PC-9 (cell line): ENCODE measurements at regions not wholly inside any gene's neighbourhood (a gene's known extent, or its start where the extent isn't known, plus 50 kb on each side); places are given as distances from the start of the nearest gene placed in this dataset.

Experiments used
- BruUV-seq: library from RNA; stranded (reverse); fragments of 400-500 nt; replicated peaks from 2 replicates; lab custom pipeline; 2021; lab: Mats Ljungman, UMichigan
- CTCF ChIA-PET: fragments of 300-600 bp; sonication (Branson Sonifier 250); formaldehyde crosslinking; loops from one replicate; lab custom pipeline; 2022; ENCODE audit warnings: antibody characterized with exemption; lab: Charles Lee
- POLR2A ChIA-PET: fragments of 300-600 bp; sonication (Branson Sonifier 250); formaldehyde crosslinking; loops from one replicate; lab custom pipeline; 2022; ENCODE audit warnings: antibody characterized with exemption; ENCODE audit not compliant: unreplicated experiment; lab: Charles Lee
- DNase-seq, 2 experiments: peaks; one replicate each; pipeline versions ENCODE4 v3.0.0 to v3.0.0-alpha.2; 2015 to 2022; ENCODE audit warnings: mixed read lengths in 1 of 2
- H2AFZ ChIP-seq: fragments of 200-600 bp; sonication (generic); 2 replicates; pipeline ENCODE4 v1.8.1; 2017; ENCODE audit warnings: antibody characterized with exemption
- H3F3A ChIP-seq: fragments of 200-600 bp; sonication (generic); 2 replicates; pipeline ENCODE4 v1.8.1; 2017; ENCODE audit warnings: antibody characterized with exemption, mild to moderate bottlenecking, low read depth; ENCODE audit not compliant: insufficient read depth
- H3K27ac ChIP-seq: fragments of 200-600 bp; sonication (generic); 2 replicates; pipeline ENCODE4 v1.6.1; 2016; ENCODE audit warnings: mixed run types
- H3K27me3 ChIP-seq: fragments of 200-600 bp; sonication (generic); 2 replicates; pipeline ENCODE4 v1.6.1; 2016; ENCODE audit warnings: low read depth, mixed run types; ENCODE audit not compliant: insufficient read depth
- H3K36me3 ChIP-seq: fragments of 200-600 bp; sonication (generic); 2 replicates; pipeline ENCODE4 v1.6.1; 2016; ENCODE audit warnings: low read depth, mixed run types
- H3K4me1 ChIP-seq: fragments of 200-600 bp; sonication (generic); replicated peaks from 2 replicates; pipeline ENCODE4 v1.6.1; 2016; ENCODE audit warnings: mixed run types; ENCODE audit not compliant: insufficient read depth
- H3K4me2 ChIP-seq: fragments of 200-600 bp; sonication (generic); 2 replicates; pipeline ENCODE4 v1.6.1; 2017; ENCODE audit warnings: mixed run types
- H3K4me3 ChIP-seq: fragments of 200-600 bp; sonication (generic); 2 replicates; pipeline ENCODE4 v1.6.1; 2016; ENCODE audit warnings: mixed run types
- H3K79me2 ChIP-seq: fragments of 200-600 bp; sonication (generic); 2 replicates; pipeline ENCODE4 v1.6.1; 2017; ENCODE audit warnings: low read depth, mixed run types
- H3K9me2 ChIP-seq: fragments of 200-600 bp; sonication (generic); 2 replicates; pipeline ENCODE4 v1.8.1; 2017; ENCODE audit warnings: mild to moderate bottlenecking; ENCODE audit not compliant: insufficient read depth
- H3K9me3 ChIP-seq: fragments of 200-600 bp; sonication (generic); 2 replicates; pipeline ENCODE4 v1.8.1; 2016; ENCODE audit warnings: low read depth; ENCODE audit not compliant: insufficient read depth
- H4K20me1 ChIP-seq: fragments of 200-600 bp; sonication (generic); 2 replicates; pipeline ENCODE4 v1.8.1; 2017; ENCODE audit not compliant: insufficient read depth
- EZH2 ChIP-seq: fragments of 200-600 bp; sonication (generic); IDR thresholded peaks from 2 replicates; pipeline ENCODE4 v1.8.0; 2017; ENCODE audit warnings: antibody characterized with exemption, low read depth
- intact Hi-C: fragments of 100-400 bp; cut with micrococcal nuclease; formaldehyde crosslinking; loops from one replicate; pipeline ENCODE4 v1.10.0; 2022; ENCODE audit not compliant: unreplicated experiment
- TF ChIP-seq, protein P1 (sequence below): fragments of 200-600 bp; sonication (generic); conservative IDR thresholded peaks from 2 replicates; pipeline ENCODE4 v1.6.1; 2017; ENCODE audit warnings: mixed run types, antibody characterized with exemption, mild to moderate bottlenecking, moderate library complexity

DNA sequence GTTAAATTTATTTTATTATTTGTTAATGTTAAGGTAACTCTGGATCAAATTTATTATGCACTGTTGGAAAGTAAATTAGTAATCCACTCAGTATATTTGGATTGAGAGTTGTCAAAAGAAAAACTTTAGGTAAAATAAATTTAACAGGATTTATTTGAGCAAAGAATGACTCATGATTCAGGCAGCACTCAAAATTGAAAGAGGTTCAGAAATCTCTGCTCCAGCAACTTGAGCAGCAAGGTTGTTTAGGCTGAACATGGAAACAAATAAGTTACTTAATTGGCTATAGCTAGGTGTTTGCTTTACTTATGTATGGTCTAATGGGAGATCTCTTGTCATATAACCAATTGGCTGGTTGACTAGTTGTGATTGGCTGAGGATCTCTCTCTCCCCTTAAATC is 296.2 kb upstream of the EDIL3 start:
- no TSS peak for BruUV-seq
- Histone ChIP-seq H3K27me3 (no peaks in the 10 kb centered on the region), H3K4me2 (no peak overlapping the region), H3K9me3 (no peaks in the 10 kb centered on the region; the same call in 1 of the 2 replicates), H4K20me1 (no peaks in the 10 kb centered on the region), H3K4me1 (no peaks in the 10 kb centered on the region), H3K4me3 (no peak overlapping the region), H3F3A (no peaks in the 10 kb centered on the region), H3K9me2 (no peaks in the 10 kb centered on the region), H3K79me2 (no peaks in the 10 kb centered on the region), H3K27ac (no peak overlapping the region), H2AFZ (no peak overlapping the region), H3K36me3 (no peaks in the 10 kb centered on the region)
- TF ChIP-seq, protein P1, sequence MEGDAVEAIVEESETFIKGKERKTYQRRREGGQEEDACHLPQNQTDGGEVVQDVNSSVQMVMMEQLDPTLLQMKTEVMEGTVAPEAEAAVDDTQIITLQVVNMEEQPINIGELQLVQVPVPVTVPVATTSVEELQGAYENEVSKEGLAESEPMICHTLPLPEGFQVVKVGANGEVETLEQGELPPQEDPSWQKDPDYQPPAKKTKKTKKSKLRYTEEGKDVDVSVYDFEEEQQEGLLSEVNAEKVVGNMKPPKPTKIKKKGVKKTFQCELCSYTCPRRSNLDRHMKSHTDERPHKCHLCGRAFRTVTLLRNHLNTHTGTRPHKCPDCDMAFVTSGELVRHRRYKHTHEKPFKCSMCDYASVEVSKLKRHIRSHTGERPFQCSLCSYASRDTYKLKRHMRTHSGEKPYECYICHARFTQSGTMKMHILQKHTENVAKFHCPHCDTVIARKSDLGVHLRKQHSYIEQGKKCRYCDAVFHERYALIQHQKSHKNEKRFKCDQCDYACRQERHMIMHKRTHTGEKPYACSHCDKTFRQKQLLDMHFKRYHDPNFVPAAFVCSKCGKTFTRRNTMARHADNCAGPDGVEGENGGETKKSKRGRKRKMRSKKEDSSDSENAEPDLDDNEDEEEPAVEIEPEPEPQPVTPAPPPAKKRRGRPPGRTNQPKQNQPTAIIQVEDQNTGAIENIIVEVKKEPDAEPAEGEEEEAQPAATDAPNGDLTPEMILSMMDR, result no peak
- no peak for TF ChIP-seq EZH2
- ChIA-PET POLR2A (no interaction called here), CTCF (no interaction called here)
- DNase-seq, result no peak
- intact Hi-C loops, result no loop called here

DNA sequence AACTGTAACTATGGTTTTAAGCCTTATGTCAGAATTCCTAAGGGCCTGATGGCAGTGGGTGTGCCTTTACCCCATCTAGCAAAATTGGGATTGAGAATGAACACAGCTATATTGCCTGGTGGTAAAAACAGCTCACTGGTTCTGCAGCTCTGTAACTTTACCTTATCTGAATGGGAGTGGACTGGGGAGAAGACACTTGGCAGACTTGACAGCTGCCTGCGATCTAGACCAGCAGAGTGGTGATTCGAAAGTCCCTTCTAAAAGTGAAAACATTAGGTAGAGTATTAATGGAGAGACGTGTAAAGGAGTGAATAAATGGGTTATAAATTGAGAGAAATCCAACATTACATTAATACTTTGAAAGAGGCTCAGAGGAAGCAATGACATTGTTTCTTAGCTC is 289.1 kb upstream of the EDIL3 start:
- Histone ChIP-seq H3F3A (no peaks in the 10 kb centered on the region), H3K79me2 (no peaks in the 10 kb centered on the region), H3K4me2 (no peak overlapping the region), H3K27me3 (no peaks in the 10 kb centered on the region), H3K9me2 (peaks cover 7% of the 10 kb centered on the region; the same call in 1 of the 2 replicates), H3K9me3 (0 out of 2 replicates have a peak, but pooled peaks cover 5% of the 10 kb centered on the region), H3K27ac (no peak overlapping the region), H2AFZ (no peak overlapping the region), H4K20me1 (no peaks in the 10 kb centered on the region), H3K4me3 (no peak overlapping the region), H3K4me1 (no peaks in the 10 kb centered on the region), H3K36me3 (no peaks in the 10 kb centered on the region)
- intact Hi-C loops, result no loop called here
- no TSS peak for BruUV-seq
- TF ChIP-seq, protein P1, result no peak
- TF ChIP-seq EZH2, result no peak
- no peak for DNase-seq
- ChIA-PET CTCF (no interaction called here), POLR2A (no interaction called here)

DNA sequence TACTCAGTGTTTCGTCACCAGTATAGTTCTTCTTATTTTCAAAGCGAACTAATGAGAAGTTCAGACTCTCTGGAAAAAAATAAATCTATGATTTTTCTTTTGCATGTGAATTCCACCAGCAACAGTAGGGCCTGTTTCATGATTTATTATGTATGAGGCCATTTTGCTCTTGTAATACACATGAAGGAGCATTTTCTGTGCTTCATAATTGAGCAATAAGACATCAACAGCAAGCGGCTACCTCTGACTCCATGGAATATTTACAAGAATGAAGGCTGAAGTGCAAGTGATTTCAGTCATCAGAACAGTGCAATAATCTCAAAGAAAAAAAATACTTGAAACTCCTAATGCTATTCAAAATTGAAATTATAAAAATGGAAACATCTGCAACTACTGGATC is 282.9 kb upstream of the EDIL3 start:
- H3K27me3 ChIP-seq, result no peaks in the 10 kb centered on the region
- POLR2A ChIA-PET, result no interaction called here
- intact Hi-C loops, result no loop called here
- H3K4me2 ChIP-seq, result no peak overlapping the region
- H3K79me2 ChIP-seq, result no peaks in the 10 kb centered on the region
- 0 out of 2 replicates have a peak, but pooled peaks cover 5% of the 10 kb centered on the region for H3K9me3 ChIP-seq
- CTCF ChIA-PET, result no interaction called here
- TF ChIP-seq, protein P1, result no peak
- no peak for TF ChIP-seq EZH2
- DNase-seq, result no peak
- no TSS peak for BruUV-seq
- no peaks in the 10 kb centered on the region for H3F3A ChIP-seq
- H2AFZ ChIP-seq, result no peak overlapping the region; the same call in 1 of the 2 replicates
- H3K36me3 ChIP-seq, result no peaks in the 10 kb centered on the region
- no peaks in the 10 kb centered on the region for H3K4me1 ChIP-seq
- H3K27ac ChIP-seq, result no peak overlapping the region
- H3K9me2 ChIP-seq, result no peaks in the 10 kb centered on the region
- H4K20me1 ChIP-seq, result no peaks in the 10 kb centered on the region
- no peak overlapping the region for H3K4me3 ChIP-seq
